ENCODE measurements at regions not wholly inside any gene's neighbourhood (a gene's known extent, or its start where the extent isn't known, plus 50 kb on each side); places are given as distances from the start of the nearest gene placed in this dataset.
"Not testable (repeated sequence)": the region's sequence is repeated elsewhere in the genome, so short reads cannot be mapped to it uniquely, and the experiment has no call there.

GRCh38 chr21:27916326-27916725, 949.4 kb upstream of the ADAMTS5 start:
- H3K36me3 ChIP-seq (ENCODE audit: control insufficient read depth, insufficient read depth, low read length); H3K27me3 ChIP-seq (replicated peaks; ENCODE audit: control insufficient read depth, insufficient read depth, low read length); DNase-seq (ENCODE audit: extremely low read depth, insufficient read length); H3K4me3 ChIP-seq (replicated peaks; ENCODE audit: low read depth, low read length): not testable (repeated sequence)

- H3K4me3 ChIP-seq (replicated peaks; ENCODE audit: low read depth, low read length); H3K27me3 ChIP-seq (replicated peaks; ENCODE audit: control insufficient read depth, insufficient read depth, low read length); DNase-seq (ENCODE audit: extremely low read depth, insufficient read length); H3K36me3 ChIP-seq (ENCODE audit: control insufficient read depth, insufficient read depth, low read length): not testable (repeated sequence)
These were observed 945.2 kb upstream of the ADAMTS5 start for GRCh38 chr21:27912133-27912532.

- not testable (repeated sequence) for H3K36me3 ChIP-seq (ENCODE audit: control insufficient read depth, insufficient read depth, low read length); H3K27me3 ChIP-seq (replicated peaks; ENCODE audit: control insufficient read depth, insufficient read depth, low read length); H3K4me3 ChIP-seq (replicated peaks; ENCODE audit: low read depth, low read length); DNase-seq (ENCODE audit: extremely low read depth, insufficient read length)
These were observed 942.6 kb upstream of the ADAMTS5 start for GRCh38 chr21:27909487-27909886.

GRCh38 chr21:27908816-27909215, 941.9 kb upstream of the ADAMTS5 start:
- H3K27me3 ChIP-seq (replicated peaks; ENCODE audit: control insufficient read depth, insufficient read depth, low read length); H3K4me3 ChIP-seq (replicated peaks; ENCODE audit: low read depth, low read length); DNase-seq (ENCODE audit: extremely low read depth, insufficient read length); H3K36me3 ChIP-seq (ENCODE audit: control insufficient read depth, insufficient read depth, low read length): not testable (repeated sequence)

- not testable (repeated sequence) for H3K36me3 ChIP-seq (ENCODE audit: control insufficient read depth, insufficient read depth, low read length); DNase-seq (ENCODE audit: extremely low read depth, insufficient read length); H3K27me3 ChIP-seq (replicated peaks; ENCODE audit: control insufficient read depth, insufficient read depth, low read length); H3K4me3 ChIP-seq (replicated peaks; ENCODE audit: low read depth, low read length)
These were observed 936.0 kb upstream of the ADAMTS5 start for GRCh38 chr21:27902904-27903303.

GRCh38 chr21:27893619-27894018, 926.7 kb upstream of the ADAMTS5 start:
- not testable (repeated sequence) for DNase-seq (ENCODE audit: extremely low read depth, insufficient read length); H3K36me3 ChIP-seq (ENCODE audit: control insufficient read depth, insufficient read depth, low read length); H3K4me3 ChIP-seq (replicated peaks; ENCODE audit: low read depth, low read length)

GRCh38 chr21:27891495-27891894, 924.6 kb upstream of the ADAMTS5 start:
- H3K36me3 ChIP-seq (ENCODE audit: control insufficient read depth, insufficient read depth, low read length); H3K27me3 ChIP-seq (replicated peaks; ENCODE audit: control insufficient read depth, insufficient read depth, low read length); H3K4me3 ChIP-seq (replicated peaks; ENCODE audit: low read depth, low read length): not testable (repeated sequence)
- DNase-seq (ENCODE audit: extremely low read depth, insufficient read length) = peak; percentile 8

More at GRCh38 chr21:27893619-27894018, 926.7 kb upstream of the ADAMTS5 start:
- not testable (repeated sequence) for H3K27me3 ChIP-seq (replicated peaks; ENCODE audit: control insufficient read depth, insufficient read depth, low read length)

- not testable (repeated sequence) for H3K4me3 ChIP-seq (replicated peaks; ENCODE audit: low read depth, low read length); H3K36me3 ChIP-seq (ENCODE audit: control insufficient read depth, insufficient read depth, low read length); DNase-seq (ENCODE audit: extremely low read depth, insufficient read length); H3K27me3 ChIP-seq (replicated peaks; ENCODE audit: control insufficient read depth, insufficient read depth, low read length)
These were observed 921.0 kb upstream of the ADAMTS5 start for GRCh38 chr21:27887808-27888455.

GRCh38 chr21:27885296-27885711, 918.4 kb upstream of the ADAMTS5 start:
- no peak for TF ChIP-seq CTCF (IDR thresholded peaks at IDR 0.05; ENCODE audit: insufficient read depth, low read length, poor library complexity, severe bottlenecking)
- no peak overlapping the region for H3K4me3 ChIP-seq (replicated peaks; ENCODE audit: low read depth, low read length)
- no peaks in the 10 kb centered on the region for H3K36me3 ChIP-seq (ENCODE audit: control insufficient read depth, insufficient read depth, low read length)
- H3K27me3 ChIP-seq (replicated peaks; ENCODE audit: control insufficient read depth, insufficient read depth, low read length) = no peaks in the 10 kb centered on the region
- no peak for DNase-seq (ENCODE audit: extremely low read depth, insufficient read length)

- not testable (repeated sequence) for H3K36me3 ChIP-seq (ENCODE audit: control insufficient read depth, insufficient read depth, low read length); H3K27me3 ChIP-seq (replicated peaks; ENCODE audit: control insufficient read depth, insufficient read depth, low read length); H3K4me3 ChIP-seq (replicated peaks; ENCODE audit: low read depth, low read length); DNase-seq (ENCODE audit: extremely low read depth, insufficient read length)
These were observed 914.4 kb upstream of the ADAMTS5 start for GRCh38 chr21:27881331-27881730.

GRCh38 chr21:27872411-27872810, 905.5 kb upstream of the ADAMTS5 start:
- not testable (repeated sequence) for H3K4me3 ChIP-seq (replicated peaks; ENCODE audit: low read depth, low read length); H3K36me3 ChIP-seq (ENCODE audit: control insufficient read depth, insufficient read depth, low read length); H3K27me3 ChIP-seq (replicated peaks; ENCODE audit: control insufficient read depth, insufficient read depth, low read length); DNase-seq (ENCODE audit: extremely low read depth, insufficient read length)

GRCh38 chr21:27870755-27871154, 903.9 kb upstream of the ADAMTS5 start:
- DNase-seq (ENCODE audit: extremely low read depth, insufficient read length); H3K36me3 ChIP-seq (ENCODE audit: control insufficient read depth, insufficient read depth, low read length); H3K4me3 ChIP-seq (replicated peaks; ENCODE audit: low read depth, low read length); H3K27me3 ChIP-seq (replicated peaks; ENCODE audit: control insufficient read depth, insufficient read depth, low read length): not testable (repeated sequence)

- not testable (repeated sequence) for DNase-seq (ENCODE audit: extremely low read depth, insufficient read length); H3K4me3 ChIP-seq (replicated peaks; ENCODE audit: low read depth, low read length); H3K36me3 ChIP-seq (ENCODE audit: control insufficient read depth, insufficient read depth, low read length); H3K27me3 ChIP-seq (replicated peaks; ENCODE audit: control insufficient read depth, insufficient read depth, low read length)
These were observed 893.5 kb upstream of the ADAMTS5 start for GRCh38 chr21:27860314-27860955.
